ENCODE measurements at regions not wholly inside any gene's neighbourhood (a gene's known extent, or its start where the extent isn't known, plus 50 kb on each side); places are given as distances from the start of the nearest gene placed in this dataset.

DNA sequence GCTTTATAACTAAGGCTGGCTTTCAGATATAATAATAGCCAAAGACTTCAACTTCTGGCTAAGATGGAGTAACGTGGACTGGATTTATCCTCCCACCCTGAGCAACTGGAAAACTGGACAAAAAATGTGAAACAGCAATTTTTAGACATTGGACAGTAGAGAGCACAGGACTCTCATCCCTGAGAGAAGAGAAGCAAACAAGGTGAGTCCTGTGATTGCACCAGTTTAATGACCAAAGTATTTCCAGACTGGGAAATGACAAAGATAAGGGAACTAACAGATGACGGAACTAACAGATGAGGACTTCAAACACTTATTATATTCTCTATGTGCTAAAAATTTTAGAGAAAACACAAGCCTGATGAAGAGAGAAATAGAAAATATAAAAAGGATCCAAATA, 175.7 kb upstream of the SLC25A13 start:
- no peak for DNase-seq (ENCODE audit: extremely low spot score)
- Histone ChIP-seq H3K27ac (ENCODE audit: low read depth) (no peak overlapping the region), H3K36me3 (ENCODE audit: insufficient read depth) (no peaks in the 10 kb centered on the region), H3K4me3 (ENCODE audit: low read depth, low read length) (no peak overlapping the region), H3K4me1 (ENCODE audit: insufficient read depth) (no peaks in the 10 kb centered on the region)
- 56% methylated on average over 2 of the region's 2 CpGs for WGBS

DNA sequence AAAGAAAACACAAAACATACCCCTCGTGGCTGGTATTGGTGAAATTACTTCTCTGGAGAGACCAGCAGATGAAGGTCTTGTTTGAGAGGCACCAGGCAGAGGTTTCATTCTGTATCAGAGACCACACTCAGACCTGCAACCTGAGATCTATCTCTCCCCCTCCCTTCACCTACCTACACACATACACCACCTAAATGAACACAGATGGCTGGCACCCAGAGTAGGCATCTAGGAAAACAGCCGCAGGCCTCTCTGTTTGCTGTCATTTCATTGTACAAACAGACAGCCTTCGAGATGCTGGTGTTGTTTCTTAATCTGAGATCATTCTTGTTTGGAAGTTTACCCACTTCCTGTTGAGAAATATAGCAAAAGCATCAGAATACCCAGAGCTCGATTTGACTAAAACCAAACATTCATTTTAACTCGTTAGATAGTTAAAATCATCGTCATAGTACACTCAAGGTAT, 173.9 kb upstream of the SLC25A13 start:
- 48% methylated on average over 6 of the region's 6 CpGs for WGBS
- no peaks in the 10 kb centered on the region for H3K4me1 ChIP-seq (ENCODE audit: insufficient read depth)

DNA sequence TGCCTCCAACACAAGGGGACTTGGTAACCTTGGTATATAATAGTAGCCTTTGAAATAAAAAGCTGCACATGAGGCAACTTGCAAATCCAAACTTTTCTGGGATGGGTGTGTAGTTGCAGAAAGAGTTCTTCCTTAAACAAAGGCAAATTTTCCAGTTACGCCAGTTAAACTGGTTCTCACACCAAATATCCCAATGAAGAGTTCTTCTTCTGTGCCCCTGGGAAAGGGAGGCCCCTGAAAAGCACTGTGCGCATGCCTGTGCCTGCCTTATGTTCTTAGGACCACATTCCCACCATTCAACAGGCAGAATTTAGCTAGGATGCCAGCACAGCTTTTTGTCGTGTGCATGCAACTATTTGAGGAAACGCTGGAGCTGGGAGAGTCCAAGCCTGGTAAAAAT, 164.8 kb upstream of the SLC25A13 start:
- 74% methylated on average over 4 of the region's 4 CpGs for WGBS
- Histone ChIP-seq H3K36me3 (ENCODE audit: insufficient read depth) (no peaks in the 10 kb centered on the region), H3K4me3 (ENCODE audit: low read depth, low read length) (no peak overlapping the region), H3K27ac (ENCODE audit: low read depth) (no peak overlapping the region), H3K4me1 (ENCODE audit: insufficient read depth) (no peaks in the 10 kb centered on the region)
- DNase-seq (ENCODE audit: extremely low spot score), result no peak

More for the DNA sequence above, 173.9 kb upstream of the SLC25A13 start:
- Histone ChIP-seq H3K27ac (ENCODE audit: low read depth) (no peak overlapping the region), H3K4me3 (ENCODE audit: low read depth, low read length) (no peak overlapping the region), H3K36me3 (ENCODE audit: insufficient read depth) (no peaks in the 10 kb centered on the region)
- no peak for DNase-seq (ENCODE audit: extremely low spot score)

GRCh38 chr7:96484845-96485244, 162.9 kb upstream of the SLC25A13 start:
- no peak overlapping the region for H3K27ac ChIP-seq (ENCODE audit: low read depth)
- 92% methylated on average over 1 of the region's 1 CpG for WGBS
- H3K4me1 ChIP-seq (ENCODE audit: insufficient read depth), result no peaks in the 10 kb centered on the region
- no peak for DNase-seq (ENCODE audit: extremely low spot score)
- no peak overlapping the region for H3K4me3 ChIP-seq (ENCODE audit: low read depth, low read length)
- no peaks in the 10 kb centered on the region for H3K36me3 ChIP-seq (ENCODE audit: insufficient read depth)

- Histone ChIP-seq H3K27ac (ENCODE audit: low read depth) (no peak overlapping the region), H3K4me1 (ENCODE audit: insufficient read depth) (no peaks in the 10 kb centered on the region), H3K4me3 (ENCODE audit: low read depth, low read length) (no peak overlapping the region), H3K36me3 (ENCODE audit: insufficient read depth) (no peaks in the 10 kb centered on the region)
- 85% methylated on average over 2 of the region's 2 CpGs for WGBS
- DNase-seq (ENCODE audit: extremely low spot score), result no peak
These were observed 162.2 kb upstream of the SLC25A13 start for GRCh38 chr7:96484091-96484490.

DNA sequence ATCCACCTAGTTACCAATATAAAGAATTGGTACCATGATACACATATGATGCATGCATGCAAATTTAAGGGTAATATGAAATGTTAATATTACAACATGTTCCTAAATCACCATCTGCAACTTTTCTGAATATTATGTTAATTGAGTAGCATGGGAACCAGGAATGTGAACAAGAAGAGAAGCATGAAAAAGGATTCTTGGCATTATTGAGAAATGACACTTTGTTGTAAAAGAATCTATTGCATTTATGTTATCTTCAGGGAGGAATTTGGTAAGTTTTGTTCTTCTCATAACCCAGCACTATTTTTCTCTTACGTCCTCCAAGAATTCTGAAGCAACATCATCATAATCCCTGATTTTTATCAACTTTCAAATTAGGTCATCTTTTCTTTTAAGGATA, 159.9 kb upstream of the SLC25A13 start:
- H3K27ac ChIP-seq (ENCODE audit: low read depth), result no peak overlapping the region
- H3K36me3 ChIP-seq (ENCODE audit: insufficient read depth), result no peaks in the 10 kb centered on the region
- no peak overlapping the region for H3K4me3 ChIP-seq (ENCODE audit: low read depth, low read length)
- 33% methylated on average over 1 of the region's 1 CpG for WGBS
- no peaks in the 10 kb centered on the region for H3K4me1 ChIP-seq (ENCODE audit: insufficient read depth)
- no peak for DNase-seq (ENCODE audit: extremely low spot score)

GRCh38 chr7:96479015-96479645, 157.2 kb upstream of the SLC25A13 start:
- 72% methylated on average over 4 of the region's 4 CpGs for WGBS
- Histone ChIP-seq H3K4me3 (ENCODE audit: low read depth, low read length) (no peak overlapping the region), H3K27ac (ENCODE audit: low read depth) (no peak overlapping the region), H3K4me1 (ENCODE audit: insufficient read depth) (no peaks in the 10 kb centered on the region), H3K36me3 (ENCODE audit: insufficient read depth) (no peaks in the 10 kb centered on the region)
- DNase-seq (ENCODE audit: extremely low spot score), result no peak

DNA sequence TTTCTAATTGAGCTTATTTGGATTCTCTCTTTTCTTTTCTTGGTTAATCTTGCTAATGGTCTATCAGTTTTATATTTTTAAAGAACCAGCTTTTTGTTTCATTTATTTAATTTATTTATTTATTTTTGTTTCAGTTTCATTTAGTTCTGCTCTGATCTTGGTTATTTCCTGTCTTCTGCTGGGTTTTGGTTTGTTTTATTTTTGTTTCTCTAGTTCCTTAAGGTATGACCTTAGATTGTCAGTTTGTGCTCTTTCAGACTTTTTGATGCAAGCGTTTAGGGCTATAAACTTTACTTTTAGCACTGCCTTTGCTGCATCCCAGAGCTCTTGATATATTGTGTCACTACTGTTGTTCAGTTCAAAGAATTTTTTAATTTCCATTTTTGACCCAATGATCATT, 149.7 kb upstream of the SLC25A13 start:
- no peak overlapping the region for H3K4me3 ChIP-seq (ENCODE audit: low read depth, low read length)
- no peaks in the 10 kb centered on the region for H3K4me1 ChIP-seq (ENCODE audit: insufficient read depth)
- 89% methylated on average over 1 of the region's 1 CpG for WGBS
- H3K27ac ChIP-seq (ENCODE audit: low read depth), result no peak overlapping the region
- DNase-seq (ENCODE audit: extremely low spot score), result no peak
- H3K36me3 ChIP-seq (ENCODE audit: insufficient read depth), result no peaks in the 10 kb centered on the region

- Histone ChIP-seq H3K4me1 (ENCODE audit: insufficient read depth) (no peaks in the 10 kb centered on the region), H3K36me3 (ENCODE audit: insufficient read depth) (no peaks in the 10 kb centered on the region), H3K4me3 (ENCODE audit: low read depth, low read length) (no peak overlapping the region), H3K27ac (ENCODE audit: low read depth) (no peak overlapping the region)
- no peak for DNase-seq (ENCODE audit: extremely low spot score)
- WGBS, result 74% methylated on average over 2 of the region's 2 CpGs
These were observed 130.2 kb upstream of the SLC25A13 start for GRCh38 chr7:96452146-96452545.

DNA sequence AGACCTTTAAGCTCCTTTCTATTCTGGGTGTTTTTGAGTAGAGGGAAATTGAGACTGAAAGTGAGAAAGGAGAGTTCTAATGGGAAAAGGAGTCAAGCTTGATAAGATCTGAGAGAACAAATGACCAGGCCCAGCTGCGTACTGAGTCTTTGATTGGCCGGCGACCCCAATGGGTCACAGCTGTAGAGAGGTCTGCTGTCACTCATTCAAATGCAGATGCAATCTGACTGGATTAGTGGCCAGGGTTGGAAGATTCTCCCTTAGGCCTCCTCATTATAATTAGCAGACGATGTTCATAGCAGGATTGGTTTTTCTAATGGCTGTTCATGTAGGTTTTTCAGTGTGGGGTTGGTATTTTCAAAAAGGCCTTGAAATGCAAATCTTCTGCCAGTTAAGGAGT, 127.2 kb upstream of the SLC25A13 start:
- H3K4me3 ChIP-seq (ENCODE audit: low read depth, low read length), result no peak overlapping the region
- 64% methylated on average over 4 of the region's 4 CpGs for WGBS
- no peak for DNase-seq (ENCODE audit: extremely low spot score)
- H3K27ac ChIP-seq (ENCODE audit: low read depth), result no peak overlapping the region
- no peaks in the 10 kb centered on the region for H3K4me1 ChIP-seq (ENCODE audit: insufficient read depth)
- H3K36me3 ChIP-seq (ENCODE audit: insufficient read depth), result no peaks in the 10 kb centered on the region

- peaks cover 3% of the 10 kb centered on the region for H3K36me3 ChIP-seq (ENCODE audit: insufficient read depth)
- no peak overlapping the region for H3K27ac ChIP-seq (ENCODE audit: low read depth)
- DNase-seq (ENCODE audit: extremely low spot score), result no peak
- no peak overlapping the region for H3K4me3 ChIP-seq (ENCODE audit: low read depth, low read length)
- 56% methylated on average over 5 of the region's 5 CpGs for WGBS
- no peaks in the 10 kb centered on the region for H3K4me1 ChIP-seq (ENCODE audit: insufficient read depth)
These were observed 125.3 kb upstream of the SLC25A13 start for GRCh38 chr7:96447109-96447645.

GRCh38 chr7:96441436-96442084, 119.7 kb upstream of the SLC25A13 start:
- 77% methylated on average over 5 of the region's 5 CpGs for WGBS
- Histone ChIP-seq H3K4me1 (ENCODE audit: insufficient read depth) (no peaks in the 10 kb centered on the region), H3K36me3 (ENCODE audit: insufficient read depth) (peaks cover 3% of the 10 kb centered on the region), H3K4me3 (ENCODE audit: low read depth, low read length) (no peak overlapping the region), H3K27ac (ENCODE audit: low read depth) (no peak overlapping the region)
- DNase-seq (ENCODE audit: extremely low spot score), result no peak

- no peak overlapping the region for H3K27ac ChIP-seq (ENCODE audit: low read depth)
- DNase-seq (ENCODE audit: extremely low spot score), result no peak
- WGBS, result 85% methylated on average over 4 of the region's 4 CpGs
- H3K36me3 ChIP-seq (ENCODE audit: insufficient read depth), result peaks cover 3% of the 10 kb centered on the region
- no peak overlapping the region for H3K4me3 ChIP-seq (ENCODE audit: low read depth, low read length)
- no peaks in the 10 kb centered on the region for H3K4me1 ChIP-seq (ENCODE audit: insufficient read depth)
These were observed 118.4 kb upstream of the SLC25A13 start for GRCh38 chr7:96440328-96440727.

GRCh38 chr7:96436880-96437279, 115.0 kb upstream of the SLC25A13 start:
- H3K36me3 ChIP-seq (ENCODE audit: insufficient read depth), result no peaks in the 10 kb centered on the region
- H3K27ac ChIP-seq (ENCODE audit: low read depth), result no peak overlapping the region
- no peak overlapping the region for H3K4me3 ChIP-seq (ENCODE audit: low read depth, low read length)
- H3K4me1 ChIP-seq (ENCODE audit: insufficient read depth), result no peaks in the 10 kb centered on the region
- no peak for DNase-seq (ENCODE audit: extremely low spot score)

Measured in urinary bladder (tissue), 3 donors.